ENCODE measurements at regions not wholly inside any gene's neighbourhood (a gene's known extent, or its start where the extent isn't known, plus 50 kb on each side); places are given as distances from the start of the nearest gene placed in this dataset.

DNA sequence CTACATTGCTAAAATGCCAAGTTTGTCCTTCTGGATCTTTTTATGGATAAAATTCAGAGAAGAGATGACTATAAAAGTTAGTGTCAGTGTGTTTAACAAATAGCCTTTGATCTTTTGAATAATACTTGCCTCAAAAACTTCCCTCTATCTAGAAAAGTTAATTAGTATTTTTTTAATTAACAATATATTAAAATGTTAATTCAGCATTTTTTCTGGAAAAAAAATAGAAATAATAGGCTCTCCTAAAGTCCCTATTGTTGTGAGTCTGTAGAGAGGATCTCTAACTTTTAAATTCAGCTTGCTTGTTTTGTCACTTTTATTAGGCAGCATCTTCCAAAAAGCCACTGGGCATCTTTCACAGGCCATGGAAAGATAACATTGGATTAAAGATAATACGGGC, 435.2 kb upstream of the RASGEF1B start:
- ATAC-seq (no peak), DNase-seq (ENCODE audit: low read depth, low spot score) (no peak), FAIRE-seq (no peak)
- H3K4me3 ChIP-seq = no peak overlapping the region
- no peak for TF ChIP-seq TARDBP (IDR thresholded peaks at IDR 0.05; ENCODE audit: borderline replicate concordance)
- TF ChIP-seq, protein P1, sequence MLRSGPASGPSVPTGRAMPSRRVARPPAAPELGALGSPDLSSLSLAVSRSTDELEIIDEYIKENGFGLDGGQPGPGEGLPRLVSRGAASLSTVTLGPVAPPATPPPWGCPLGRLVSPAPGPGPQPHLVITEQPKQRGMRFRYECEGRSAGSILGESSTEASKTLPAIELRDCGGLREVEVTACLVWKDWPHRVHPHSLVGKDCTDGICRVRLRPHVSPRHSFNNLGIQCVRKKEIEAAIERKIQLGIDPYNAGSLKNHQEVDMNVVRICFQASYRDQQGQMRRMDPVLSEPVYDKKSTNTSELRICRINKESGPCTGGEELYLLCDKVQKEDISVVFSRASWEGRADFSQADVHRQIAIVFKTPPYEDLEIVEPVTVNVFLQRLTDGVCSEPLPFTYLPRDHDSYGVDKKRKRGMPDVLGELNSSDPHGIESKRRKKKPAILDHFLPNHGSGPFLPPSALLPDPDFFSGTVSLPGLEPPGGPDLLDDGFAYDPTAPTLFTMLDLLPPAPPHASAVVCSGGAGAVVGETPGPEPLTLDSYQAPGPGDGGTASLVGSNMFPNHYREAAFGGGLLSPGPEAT (IDR thresholded peaks at IDR 0.05; ENCODE audit: low read depth) = no peak
- TF ChIP-seq CHD1 (IDR thresholded peaks at IDR 0.05; ENCODE audit: low read depth, low read length) = no peak
- no peak for TF ChIP-seq ELK1 (IDR thresholded peaks at IDR 0.05; ENCODE audit: low read depth, low read length)
- no peak for TF ChIP-seq MTA2 (IDR thresholded peaks at IDR 0.05; ENCODE audit: low read depth)
- TF ChIP-seq, protein P2, sequence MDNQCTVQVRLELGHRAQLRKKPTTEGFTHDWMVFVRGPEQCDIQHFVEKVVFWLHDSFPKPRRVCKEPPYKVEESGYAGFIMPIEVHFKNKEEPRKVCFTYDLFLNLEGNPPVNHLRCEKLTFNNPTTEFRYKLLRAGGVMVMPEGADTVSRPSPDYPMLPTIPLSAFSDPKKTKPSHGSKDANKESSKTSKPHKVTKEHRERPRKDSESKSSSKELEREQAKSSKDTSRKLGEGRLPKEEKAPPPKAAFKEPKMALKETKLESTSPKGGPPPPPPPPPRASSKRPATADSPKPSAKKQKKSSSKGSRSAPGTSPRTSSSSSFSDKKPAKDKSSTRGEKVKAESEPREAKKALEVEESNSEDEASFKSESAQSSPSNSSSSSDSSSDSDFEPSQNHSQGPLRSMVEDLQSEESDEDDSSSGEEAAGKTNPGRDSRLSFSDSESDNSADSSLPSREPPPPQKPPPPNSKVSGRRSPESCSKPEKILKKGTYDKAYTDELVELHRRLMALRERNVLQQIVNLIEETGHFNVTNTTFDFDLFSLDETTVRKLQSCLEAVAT (IDR thresholded peaks at IDR 0.05) = no peak
- no peak for TF ChIP-seq ZBTB40 (IDR thresholded peaks at IDR 0.05; ENCODE audit: borderline replicate concordance)
- no peak for TF ChIP-seq EGR1 (IDR thresholded peaks at IDR 0.05; ENCODE audit: borderline replicate concordance in 1 of 2, low read depth in 2 of 2, low read length in 2 of 2)
- no peak for TF ChIP-seq TBL1XR1 (IDR thresholded peaks at IDR 0.05; ENCODE audit: low read depth, low read length)
- TF ChIP-seq YY1 (IDR thresholded peaks at IDR 0.05; ENCODE audit: low read depth, low read length) = no peak
- no peak overlapping the region for H3K27ac ChIP-seq (ENCODE audit: control insufficient read depth, insufficient read depth)
- POLR2A ChIA-PET = no interaction called here
- in situ Hi-C loops (cut with MboI) = no loop called here
- no peaks in the 10 kb centered on the region for H3K9me3 ChIP-seq (replicated peaks; ENCODE audit: control insufficient read depth, insufficient read depth, low read length)
- no peaks in the 10 kb centered on the region for H3K27me3 ChIP-seq (replicated peaks in 1 of 2; ENCODE audit: control insufficient read depth in 2 of 2, insufficient read depth in 2 of 2, low read length in 1 of 2)
- SMC1A ChIA-PET (ENCODE audit: uncharacterized antibody, unreplicated experiment) = no interaction called here
- H3K4me1 ChIP-seq (ENCODE audit: control insufficient read depth, insufficient read depth, low read length) = 0 out of 2 replicates have a peak, but pooled peaks cover 4% of the 10 kb centered on the region
- no peaks in the 10 kb centered on the region for H3K79me2 ChIP-seq (ENCODE audit: control insufficient read depth, insufficient read depth, low read length)
- intact Hi-C loops (cut with micrococcal nuclease; ENCODE audit: unreplicated experiment) = loop anchor here (2.0 kb wide), 1 partner anchor 440 kb away; no protein-coding TSS in a partner anchor
- H4K20me1 ChIP-seq (ENCODE audit: control insufficient read depth, insufficient read depth) = no peaks in the 10 kb centered on the region
- no peak overlapping the region for H3K9ac ChIP-seq (ENCODE audit: control insufficient read depth, insufficient read depth, low read length)
- H2AFZ ChIP-seq (ENCODE audit: control insufficient read depth, low read depth, low read length) = no peak overlapping the region
- RAD21 ChIA-PET (ENCODE audit: unreplicated experiment) = no interaction called here
- WGBS (ENCODE audit: insufficient coverage, insufficient replicate concordance, low lambda C conversion rate, missing lambda C conversion rate) = 88% methylated on average over 1 of the region's 1 CpG
- BruUV-seq (replicated peaks) = no TSS peak
- no peaks in the 10 kb centered on the region for H3K36me3 ChIP-seq (ENCODE audit: control insufficient read depth in 2 of 2, insufficient read depth in 2 of 2, low read length in 1 of 2)
- CTCF ChIA-PET = interaction anchor here (1.4 kb wide), 1 partner anchor 11 kb away, joined by 4 read pairs; no protein-coding TSS in a partner anchor
- no peak overlapping the region for H3K4me2 ChIP-seq (ENCODE audit: control insufficient read depth, insufficient read depth)

Measured in GM12878 (cell line).